H9 (cell line): ENCODE measurements at regions not wholly inside any gene's neighbourhood (a gene's known extent, or its start where the extent isn't known, plus 50 kb on each side); places are given as distances from the start of the nearest gene placed in this dataset.

Source experiments
- DNase-seq: peaks from one replicate; pipeline ENCODE4 v3.0.0-alpha.2; 2017
- H2AFZ ChIP-seq: one replicate; pipeline ENCODE4 v1.6.1; 2013; ENCODE audit warnings: mild to moderate bottlenecking, low read length, control low read depth, moderate library complexity
- H2AK5ac ChIP-seq: 2 replicates; pipeline ENCODE4 v1.6.1; 2013; ENCODE audit warnings: low read length, control low read depth, mixed read lengths; ENCODE audit not compliant: insufficient read length
- H2BK120ac ChIP-seq: one replicate; pipeline ENCODE4 v1.6.1; 2013; ENCODE audit warnings: low read depth, mild to moderate bottlenecking, low read length, control low read depth, inconsistent platforms; ENCODE audit not compliant: poor library complexity, severe bottlenecking
- H2BK12ac ChIP-seq: 2 replicates; pipeline ENCODE4 v1.6.1; 2013; ENCODE audit warnings: low read length, control low read depth, mixed read lengths, low read depth; ENCODE audit not compliant: insufficient read length
- H2BK15ac ChIP-seq: 2 replicates; pipeline ENCODE4 v1.6.1; 2013; ENCODE audit warnings: low read depth, low read length, control low read depth
- H2BK20ac ChIP-seq: one replicate; pipeline ENCODE4 v1.6.1; 2013; ENCODE audit warnings: low read depth, mild to moderate bottlenecking, low read length, control low read depth, inconsistent platforms; ENCODE audit not compliant: poor library complexity, severe bottlenecking
- H2BK5ac ChIP-seq: 2 replicates; pipeline ENCODE4 v1.6.1; 2013; ENCODE audit warnings: low read length, control low read depth, mixed read lengths; ENCODE audit not compliant: insufficient read length
- H3K14ac ChIP-seq: 2 replicates; pipeline ENCODE4 v1.6.1; 2013; ENCODE audit warnings: low read length, control low read depth; ENCODE audit not compliant: insufficient read depth
- H3K18ac ChIP-seq: 2 replicates; pipeline ENCODE4 v1.6.1; 2013; ENCODE audit warnings: low read depth, mild to moderate bottlenecking, mixed read lengths, low read length, control low read depth; ENCODE audit not compliant: insufficient read length
- H3K23ac ChIP-seq: 2 replicates; pipeline ENCODE4 v1.6.1; 2013; ENCODE audit warnings: low read length, control low read depth, mixed read lengths, low read depth; ENCODE audit not compliant: insufficient read length
- H3K23me2 ChIP-seq: 2 replicates; pipeline ENCODE4 v1.6.1; 2013; ENCODE audit warnings: low read depth, mild to moderate bottlenecking, mixed read lengths, low read length, control low read depth; ENCODE audit not compliant: insufficient read length, poor library complexity, severe bottlenecking
- H3K27ac ChIP-seq: 2 replicates; pipeline ENCODE4 v1.5.1; 2013; ENCODE audit warnings: low read length, control low read depth, mixed read lengths, low read depth; ENCODE audit not compliant: insufficient read length
- H3K27me3 ChIP-seq: 2 replicates; pipeline ENCODE4 v1.6.1; 2013; ENCODE audit warnings: low read length, control low read depth, inconsistent platforms; ENCODE audit not compliant: insufficient read depth
- H3K4ac ChIP-seq: 2 replicates; pipeline ENCODE4 v1.6.1; 2013; ENCODE audit warnings: low read depth, mild to moderate bottlenecking, control low read depth, inconsistent platforms, low read length, moderate library complexity
- H3K4me1 ChIP-seq: 2 replicates; pipeline ENCODE4 v1.6.1; 2013; ENCODE audit warnings: low read length, control low read depth, inconsistent platforms; ENCODE audit not compliant: insufficient read depth
- H3K4me2 ChIP-seq: 2 replicates; pipeline ENCODE4 v1.6.1; 2013; ENCODE audit warnings: low read length, control low read depth, mixed read lengths; ENCODE audit not compliant: insufficient read length, insufficient read depth
- H3K56ac ChIP-seq: 2 replicates; pipeline ENCODE4 v1.6.1; 2013; ENCODE audit warnings: low read depth, mild to moderate bottlenecking, mixed read lengths, low read length, control low read depth; ENCODE audit not compliant: insufficient read length
- H3K79me1 ChIP-seq: 2 replicates; pipeline ENCODE4 v1.6.1; 2013; ENCODE audit warnings: low read depth, mild to moderate bottlenecking, moderate library complexity, low read length, control low read depth, inconsistent platforms; ENCODE audit not compliant: insufficient read depth, poor library complexity, severe bottlenecking
- H3K79me2 ChIP-seq: 2 replicates; pipeline ENCODE4 v1.6.1; 2013; ENCODE audit warnings: low read length, control low read depth, inconsistent platforms; ENCODE audit not compliant: insufficient read depth
- H3K9ac ChIP-seq: 2 replicates; pipeline ENCODE4 v1.6.1; 2013; ENCODE audit warnings: low read length, control low read depth, mixed read lengths; ENCODE audit not compliant: insufficient read length; ENCODE audit errors: extremely low read depth
- H3K9me3 ChIP-seq: one replicate; pipeline ENCODE4 v1.6.1; 2013; ENCODE audit warnings: low read depth, low read length, inconsistent platforms; ENCODE audit not compliant: control insufficient read depth
- H3T11ph ChIP-seq: one replicate; pipeline ENCODE4 v1.6.1; 2013; ENCODE audit warnings: mild to moderate bottlenecking, low read length, control low read depth, inconsistent platforms
- H4K20me1 ChIP-seq: one replicate; pipeline ENCODE4 v1.6.1; 2013; ENCODE audit not compliant: control insufficient read depth, insufficient read length, insufficient read depth
- H4K5ac ChIP-seq: 2 replicates; pipeline ENCODE4 v1.6.1; 2013; ENCODE audit warnings: low read depth, mild to moderate bottlenecking, mixed read lengths, low read length, control low read depth; ENCODE audit not compliant: insufficient read length
- H4K8ac ChIP-seq: replicated peaks from 2 replicates; pipeline ENCODE4 v1.6.1; 2013; ENCODE audit warnings: low read length, control low read depth, mixed read lengths, low read depth; ENCODE audit not compliant: insufficient read length
- H4K91ac ChIP-seq: 2 replicates; pipeline ENCODE4 v1.6.1; 2013; ENCODE audit warnings: low read depth, mild to moderate bottlenecking, moderate library complexity, mixed read lengths, low read length, control low read depth; ENCODE audit not compliant: insufficient read length
- H3K27ac Mint-ChIP-seq, 3 experiments: 2 replicates in 2 of 3; 3 replicates in 1 of 3; pipeline ENCODE4 v1.8.0; 2020 to 2021; ENCODE audit warnings: mixed read lengths in 3 of 3, mild to moderate bottlenecking in 1 of 3, moderate library complexity in 1 of 3
- H3K27me3 Mint-ChIP-seq: 2 replicates; pipeline ENCODE4 v1.8.0; 2021; ENCODE audit warnings: low read depth, mild to moderate bottlenecking, moderate library complexity, mixed read lengths
- H3K36me3 Mint-ChIP-seq, 3 experiments: 2 replicates in 2 of 3; 3 replicates in 1 of 3; pipeline ENCODE4 v1.8.0; 2020 to 2021; ENCODE audit warnings: low read depth in 3 of 3, mixed read lengths in 3 of 3; ENCODE audit not compliant: insufficient read depth in 1 of 3
- H3K4me1 Mint-ChIP-seq, 2 experiments: 2 replicates each; pipeline ENCODE4 v1.8.0; 2020; ENCODE audit warnings: mixed read lengths in 2 of 2
- H3K4me3 Mint-ChIP-seq, 2 experiments: 2 replicates in 1 of 2; 3 replicates in 1 of 2; pipeline ENCODE4 v1.8.0; 2020 to 2021; ENCODE audit warnings: mild to moderate bottlenecking in 2 of 2, mixed read lengths in 2 of 2, moderate library complexity in 1 of 2
- H3K9me3 Mint-ChIP-seq, 2 experiments: 2 replicates in 1 of 2; 3 replicates in 1 of 2; pipeline ENCODE4 v1.8.0; 2020; ENCODE audit warnings: mild to moderate bottlenecking in 2 of 2, mixed read lengths in 2 of 2, moderate library complexity in 1 of 2
- CTCF ChIP-seq: fragments of 200-600 bp; sonication (generic); conservative IDR thresholded peaks from 3 replicates; pipeline ENCODE4 v1.8.0; 2021; ENCODE audit warnings: antibody characterized with exemption, mild to moderate bottlenecking
- WGBS: extraction: QIAGEN DNeasy Blood & Tissue Kit; methylation state at CpG from one replicate; pipeline ENCODE4 v1.1.7; 2013; ENCODE audit warnings: missing lambda C conversion rate, low lambda C conversion rate, mixed read lengths; ENCODE audit not compliant: insufficient read length; ENCODE audit errors: extremely low coverage; 5-methylcytosine and 5-hydroxymethylcytosine counted together

- no peak overlapping the region for H2AFZ ChIP-seq
- Mint-ChIP-seq H3K27ac (no peak overlapping the region), H3K4me3 (no peak overlapping the region), H3K9me3 (no peaks in the 10 kb centered on the region; a peak in 1 of 5 replicates), H3K36me3 (no peaks in the 10 kb centered on the region), H3K4me1 (no peaks in the 10 kb centered on the region), H3K27me3 (no peaks in the 10 kb centered on the region)
- no peak overlapping the region for H2BK5ac ChIP-seq
- H3K79me2 ChIP-seq, result no peaks in the 10 kb centered on the region
- no peak overlapping the region for H3K9ac ChIP-seq
- H3K4me2 ChIP-seq, result no peak overlapping the region
- no peak overlapping the region for H4K91ac ChIP-seq
- no peaks in the 10 kb centered on the region for H3K79me1 ChIP-seq
- H3K23ac ChIP-seq, result no peak overlapping the region
- no peaks in the 10 kb centered on the region for H3K23me2 ChIP-seq
- WGBS, result no CpG with 5 or more reads among the region's 6 CpGs
- H3K18ac ChIP-seq, result no peak overlapping the region
- H4K5ac ChIP-seq, result no peak overlapping the region
- H3T11ph ChIP-seq, result no peak overlapping the region
- H3K56ac ChIP-seq, result no peak overlapping the region
- H2BK120ac ChIP-seq, result no peak overlapping the region
- H2BK15ac ChIP-seq, result no peak overlapping the region
- no peaks in the 10 kb centered on the region for H3K9me3 ChIP-seq
- H3K27ac ChIP-seq, result no peak overlapping the region
- no peak overlapping the region for H4K8ac ChIP-seq
- no peaks in the 10 kb centered on the region for H3K27me3 ChIP-seq
- no peak overlapping the region for H2BK20ac ChIP-seq
- H4K20me1 ChIP-seq, result no peaks in the 10 kb centered on the region
- H2BK12ac ChIP-seq, result no peak overlapping the region
- no peak for DNase-seq
- no peak overlapping the region for H2AK5ac ChIP-seq
- no peaks in the 10 kb centered on the region for H3K4me1 ChIP-seq
- no peak for TF ChIP-seq CTCF
- H3K14ac ChIP-seq, result no peak overlapping the region
- H3K4ac ChIP-seq, result no peak overlapping the region
These were observed 632.3 kb upstream of the TLE4 start for GRCh38 chr9:78939311-78940065.
